ENCODE measurements at regions not wholly inside any gene's neighbourhood (a gene's known extent, or its start where the extent isn't known, plus 50 kb on each side); places are given as distances from the start of the nearest gene placed in this dataset.
"Not testable (repeated sequence)": the region's sequence is repeated elsewhere in the genome, so short reads cannot be mapped to it uniquely, and the experiment has no call there.

DNA sequence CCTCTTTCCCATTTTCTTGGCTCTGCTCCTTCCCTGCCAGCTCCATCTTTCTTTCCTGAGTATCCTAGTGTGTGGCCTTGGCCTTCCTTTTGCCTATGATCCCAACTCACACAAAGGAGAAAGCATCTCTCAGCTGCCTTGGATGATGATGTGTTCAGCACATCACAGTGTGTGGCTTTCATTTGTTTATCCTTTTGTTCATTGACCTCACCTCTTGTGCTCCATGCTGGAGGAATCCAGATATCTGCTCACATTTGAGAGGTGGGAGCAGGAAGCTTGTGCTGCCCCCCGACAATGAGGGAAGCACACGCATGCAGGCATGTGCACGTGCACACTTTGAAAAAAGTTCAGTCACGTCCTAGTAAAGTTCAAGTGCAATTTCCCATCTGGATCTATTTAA is 131.0 kb downstream of the SMIM20 start:
- DNase-seq (ENCODE audit: low read depth): no peak

DNA sequence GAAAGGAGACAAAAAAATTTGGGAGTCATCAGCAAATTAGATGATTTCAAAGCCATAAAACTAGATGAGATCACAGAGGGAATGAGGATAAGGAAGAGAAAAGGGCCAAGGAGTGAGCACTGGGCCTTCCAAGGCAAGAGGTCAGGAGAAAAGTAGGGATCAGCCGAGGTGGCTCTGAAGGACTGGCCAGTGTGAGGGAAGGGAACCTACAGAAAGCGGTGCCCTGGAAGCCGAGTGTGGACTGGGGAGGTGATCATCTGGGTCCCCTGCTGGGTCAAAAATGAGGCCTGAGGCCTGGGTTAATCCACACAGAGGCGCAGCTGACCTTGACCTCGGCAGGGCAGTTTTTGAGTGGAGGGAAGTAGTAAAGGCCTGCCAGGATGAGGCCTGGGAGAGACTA is 133.8 kb downstream of the SMIM20 start:
- DNase-seq (ENCODE audit: low read depth): no peak

GRCh38 chr4:26048378-26048882 is 134.4 kb downstream of the SMIM20 start:
- peak; percentile 92 for DNase-seq (ENCODE audit: low read depth)

DNA sequence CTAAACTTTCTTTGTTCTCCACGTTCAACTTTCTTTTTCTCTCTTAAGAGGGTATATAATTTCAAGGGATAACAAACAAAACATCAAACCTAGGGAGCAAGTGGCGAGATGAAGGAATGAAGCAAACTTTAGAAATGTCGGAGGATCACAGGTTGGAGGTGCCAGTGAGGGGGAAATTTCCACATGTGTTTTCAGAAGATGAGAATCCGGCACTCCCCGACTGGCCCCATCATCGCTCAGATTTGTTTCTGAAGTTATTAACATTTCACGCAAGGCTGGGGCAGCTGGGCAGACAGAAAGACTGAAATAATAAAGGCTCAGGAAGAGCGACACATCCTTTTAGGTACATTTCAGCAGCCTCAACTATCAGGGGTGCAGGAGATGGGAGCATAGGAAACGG is 134.9 kb downstream of the SMIM20 start:
- peak; percentile 61 for DNase-seq (ENCODE audit: low read depth)

DNA sequence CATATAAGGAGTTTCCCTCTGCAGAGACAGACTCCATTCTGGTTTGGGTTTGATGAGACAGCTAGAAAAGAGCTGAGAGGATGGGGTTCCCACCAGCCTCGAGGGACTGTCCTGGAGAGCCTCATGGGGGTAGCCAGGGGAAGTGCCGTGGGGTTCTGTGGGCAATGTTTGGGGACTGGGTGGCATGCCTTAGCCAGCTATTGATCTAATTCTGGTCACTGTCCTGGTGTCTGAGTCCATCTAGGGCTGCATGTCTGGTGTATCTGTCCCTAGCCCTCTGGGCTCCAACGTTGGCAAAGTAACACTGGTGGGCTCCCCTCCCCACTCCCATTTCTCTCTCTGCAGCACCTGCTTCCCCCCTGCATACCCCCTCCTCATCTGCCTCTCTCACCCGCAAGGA is 135.4 kb downstream of the SMIM20 start:
- DNase-seq (ENCODE audit: low read depth): no peak

GRCh38 chr4:26050212-26050643 is 136.2 kb downstream of the SMIM20 start:
- no peak for DNase-seq (ENCODE audit: low read depth)

- no peak for DNase-seq (ENCODE audit: low read depth)
Measured at GRCh38 chr4:26050671-26051070, 136.7 kb downstream of the SMIM20 start.

- no peak for DNase-seq (ENCODE audit: low read depth)
Measured at GRCh38 chr4:26051240-26051639, 137.2 kb downstream of the SMIM20 start.

GRCh38 chr4:26052663-26053541 is 138.9 kb downstream of the SMIM20 start:
- no peak for DNase-seq (ENCODE audit: low read depth)

GRCh38 chr4:26053761-26054160 is 139.7 kb downstream of the SMIM20 start:
- DNase-seq (ENCODE audit: low read depth): no peak

DNA sequence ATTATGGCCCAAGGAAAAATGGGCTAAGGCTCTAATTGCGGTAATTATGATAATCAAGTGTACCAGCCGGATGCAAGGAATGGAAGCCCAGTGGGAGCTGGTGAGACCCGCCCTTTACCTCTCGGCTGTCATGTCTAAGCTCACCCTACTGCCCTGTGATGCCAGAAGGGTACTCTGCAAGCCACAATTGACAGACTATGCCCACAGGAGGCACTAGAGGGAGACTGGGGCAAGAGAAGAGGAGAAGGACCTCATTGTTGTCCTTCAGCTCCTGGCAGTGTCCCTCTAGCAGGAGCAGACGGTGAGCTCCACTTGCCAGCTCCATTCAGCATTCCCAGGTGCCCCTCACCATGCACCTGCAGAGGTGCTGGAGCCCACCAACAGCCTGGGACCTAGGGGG is 141.8 kb downstream of the SMIM20 start:
- no peak for DNase-seq (ENCODE audit: low read depth)

DNA sequence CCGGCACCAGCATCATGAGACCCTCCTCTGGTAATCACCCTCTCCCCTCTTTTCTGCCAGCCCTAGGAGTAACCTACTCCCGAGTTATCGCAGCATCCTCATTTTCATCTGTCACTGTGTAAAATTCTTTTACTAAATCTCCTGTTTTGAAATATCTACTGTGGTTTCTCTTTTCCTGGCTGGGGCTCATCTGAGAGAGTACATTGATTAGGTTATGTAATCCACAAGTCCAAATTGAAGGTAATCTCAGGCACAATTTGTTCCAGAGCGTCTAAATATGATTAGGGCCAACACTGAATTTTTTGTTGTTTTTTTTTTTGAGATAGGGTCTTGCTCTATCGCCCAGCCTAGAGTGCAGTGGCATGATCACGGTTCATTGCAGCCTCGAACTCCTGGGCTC is 142.4 kb downstream of the SMIM20 start:
- no peak for DNase-seq (ENCODE audit: low read depth)

GRCh38 chr4:26057839-26058238 is 143.8 kb downstream of the SMIM20 start:
- not testable (repeated sequence) for DNase-seq (ENCODE audit: low read depth)

- no peak for DNase-seq (ENCODE audit: low read depth)
Measured at GRCh38 chr4:26058537-26058936, 144.5 kb downstream of the SMIM20 start.

GRCh38 chr4:26059391-26060154 is 145.6 kb downstream of the SMIM20 start:
- DNase-seq (ENCODE audit: low read depth): no peak

- DNase-seq (ENCODE audit: low read depth): no peak
Measured at GRCh38 chr4:26060286-26060685, 146.3 kb downstream of the SMIM20 start.

GRCh38 chr4:26061248-26061986 is 147.4 kb downstream of the SMIM20 start:
- DNase-seq (ENCODE audit: low read depth): peak; percentile 65

GRCh38 chr4:26062215-26062614 is 148.2 kb downstream of the SMIM20 start:
- no peak for DNase-seq (ENCODE audit: low read depth)

DNA sequence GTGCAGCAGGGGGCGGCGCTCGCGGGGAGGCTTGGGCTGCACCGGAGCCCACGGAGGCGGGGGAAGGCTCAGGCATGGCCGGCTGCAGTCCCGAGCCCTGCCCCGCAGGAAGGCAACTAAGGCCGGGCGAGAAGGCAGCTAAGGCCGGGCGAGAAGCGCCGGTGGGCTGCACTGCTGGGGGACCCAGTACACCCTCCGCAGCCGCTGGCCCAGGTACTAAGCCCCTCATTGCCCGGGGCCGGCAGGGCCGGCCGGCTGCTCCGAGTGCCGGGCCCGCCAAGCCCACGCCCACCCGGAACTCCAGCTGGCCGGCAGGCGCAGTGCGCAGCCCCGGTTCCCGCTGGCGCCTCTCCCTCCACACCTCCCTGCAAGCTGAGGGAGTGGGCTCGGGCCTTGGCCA is 150.0 kb downstream of the SMIM20 start:
- DNase-seq (ENCODE audit: low read depth): not testable (repeated sequence)

DNA sequence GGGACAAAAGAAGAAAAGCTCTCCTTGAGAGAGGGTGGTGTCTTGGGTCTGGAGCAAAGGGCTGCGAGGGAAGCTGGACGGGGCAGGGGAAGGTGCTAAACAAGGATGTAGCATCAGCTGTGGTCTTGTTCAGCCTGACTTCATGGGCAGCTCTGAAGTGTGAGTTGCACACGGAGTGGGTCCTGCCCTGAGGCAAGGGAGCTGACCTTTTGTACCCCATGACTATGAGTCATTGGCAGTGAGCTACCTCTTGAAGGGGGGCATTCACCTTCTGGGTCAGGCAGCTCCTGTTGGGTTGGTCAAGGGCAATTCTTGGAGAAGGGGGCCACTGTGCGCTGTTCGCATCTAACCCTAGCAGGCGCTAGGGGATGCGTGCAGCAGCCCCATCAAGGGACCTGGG is 151.8 kb downstream of the SMIM20 start:
- DNase-seq (ENCODE audit: low read depth): peak; percentile 17

- no peak for DNase-seq (ENCODE audit: low read depth)
Measured at GRCh38 chr4:26067035-26067434, 153.0 kb downstream of the SMIM20 start.

- DNase-seq (ENCODE audit: low read depth): peak; percentile 25
Measured at GRCh38 chr4:26069218-26069617, 155.2 kb downstream of the SMIM20 start.
